Mucosa of rectum (tissue), 2 donors: ENCODE measurements at regions not wholly inside any gene's neighbourhood (a gene's known extent, or its start where the extent isn't known, plus 50 kb on each side); places are given as distances from the start of the nearest gene placed in this dataset.

Source experiments
- H3K27ac ChIP-seq, 2 donors: one replicate each; pipeline ENCODE4 v1.7.0; 2013; ENCODE audit warnings: inconsistent platforms in 2 of 2, low read depth in 2 of 2, low read length in 2 of 2
- H3K27me3 ChIP-seq, 2 donors: one replicate each; pipeline ENCODE4 v1.7.0; 2013; ENCODE audit warnings: low read length in 2 of 2; ENCODE audit not compliant: control insufficient read depth in 2 of 2, insufficient read depth in 2 of 2
- H3K36me3 ChIP-seq, 2 donors: one replicate each; pipeline ENCODE4 v1.7.0; 2013; ENCODE audit warnings: low read length in 2 of 2; ENCODE audit not compliant: control insufficient read depth in 2 of 2, insufficient read depth in 2 of 2
- H3K4me1 ChIP-seq, 2 donors: one replicate each; pipeline ENCODE4 v1.7.0; 2013; ENCODE audit warnings: low read length in 2 of 2, mild to moderate bottlenecking in 1 of 2; ENCODE audit not compliant: control insufficient read depth in 2 of 2, insufficient read depth in 2 of 2
- H3K4me3 ChIP-seq, 2 donors: one replicate each; pipeline ENCODE4 v1.7.0; 2013; ENCODE audit warnings: low read length in 2 of 2
- H3K9ac ChIP-seq, 2 donors: one replicate each; pipeline ENCODE4 v1.7.0; 2013; ENCODE audit warnings: low read length in 2 of 2, low read depth in 1 of 2, mild to moderate bottlenecking in 1 of 2
- H3K9me3 ChIP-seq, 2 donors: one replicate each; pipeline ENCODE4 v1.7.0; 2013; ENCODE audit warnings: low read length in 2 of 2; ENCODE audit not compliant: control insufficient read depth in 2 of 2
- donor health status: healthy.
- donor health status: Normal muscosa, but diverticular disease.

DNA sequence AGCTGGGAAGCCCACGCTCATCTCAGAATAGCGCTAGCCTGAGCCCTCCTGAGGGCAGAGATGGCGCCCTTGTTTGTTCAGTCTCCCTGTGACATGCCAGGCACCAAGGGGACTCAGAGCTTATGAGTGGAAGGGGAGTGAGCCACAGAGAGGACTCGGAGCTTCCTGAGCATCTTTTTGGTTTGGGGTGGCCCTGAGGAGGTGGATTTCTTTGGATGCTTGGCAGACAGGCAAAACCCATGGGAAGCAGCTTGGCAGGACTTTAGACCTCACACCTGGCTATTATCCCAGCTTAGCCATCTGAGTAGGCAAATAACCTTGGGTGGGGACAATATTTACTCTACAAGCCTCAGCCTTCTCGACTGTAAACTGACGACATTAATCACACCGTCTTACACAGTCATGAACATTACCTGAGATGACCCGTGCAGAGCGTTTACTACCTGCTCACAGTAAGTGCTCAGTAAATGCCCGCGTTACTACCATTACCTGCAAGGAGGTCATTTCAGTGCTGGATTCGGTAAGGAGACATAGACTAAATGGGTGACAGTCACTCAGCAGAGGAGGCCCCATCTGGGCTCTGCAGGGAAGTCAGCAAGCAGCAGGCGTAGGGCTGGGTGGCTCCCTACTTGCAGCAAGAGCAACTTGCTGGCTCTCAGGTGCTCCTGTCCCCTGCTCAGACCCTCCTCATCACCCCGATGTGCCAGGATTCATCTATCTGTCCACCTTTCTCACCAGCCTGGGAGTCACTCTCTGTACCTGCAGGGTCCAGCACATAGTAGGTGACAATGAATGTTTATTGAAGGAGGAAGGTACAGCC lies 54.9 kb downstream of the KLHDC7A start:
- Histone ChIP-seq H3K9ac (no peak overlapping the region), H3K27ac (peak overlapping the region; percentile 17 to 18), H3K27me3 (no peaks in the 10 kb centered on the region), H3K36me3 (no peaks in the 10 kb centered on the region), H3K9me3 (no peaks in the 10 kb centered on the region), H3K4me3 (no peak overlapping the region), H3K4me1 (peaks cover 21 to 25% of the 10 kb centered on the region in 2 donors)

DNA sequence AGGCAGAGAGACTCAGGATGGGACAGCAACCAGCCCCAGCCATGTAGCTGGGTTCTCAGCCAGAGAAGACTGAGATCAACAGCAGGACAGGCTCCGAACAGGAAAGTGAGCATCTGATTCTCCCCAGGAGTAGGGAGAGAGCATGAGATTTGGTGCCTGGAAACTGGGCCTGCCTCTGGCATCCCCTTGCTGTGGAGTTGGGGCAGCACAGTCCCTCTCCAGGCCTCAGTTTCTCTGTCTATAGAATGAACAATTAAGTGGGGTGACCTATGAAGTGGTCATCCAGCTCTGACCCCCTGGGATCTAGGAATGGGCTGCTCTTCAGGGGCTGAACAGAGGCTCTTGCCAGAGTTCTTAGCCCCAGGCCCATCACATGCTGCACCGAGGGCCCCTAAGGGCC lies 55.6 kb downstream of the KLHDC7A start:
- no peaks in the 10 kb centered on the region for H3K36me3 ChIP-seq
- peaks cover 20 to 21% of the 10 kb centered on the region in 2 donors for H3K4me1 ChIP-seq
- H3K4me3 ChIP-seq = no peak overlapping the region
- no peaks in the 10 kb centered on the region for H3K9me3 ChIP-seq
- H3K9ac ChIP-seq = no peak overlapping the region
- H3K27me3 ChIP-seq = no peaks in the 10 kb centered on the region
- no peak overlapping the region for H3K27ac ChIP-seq

DNA sequence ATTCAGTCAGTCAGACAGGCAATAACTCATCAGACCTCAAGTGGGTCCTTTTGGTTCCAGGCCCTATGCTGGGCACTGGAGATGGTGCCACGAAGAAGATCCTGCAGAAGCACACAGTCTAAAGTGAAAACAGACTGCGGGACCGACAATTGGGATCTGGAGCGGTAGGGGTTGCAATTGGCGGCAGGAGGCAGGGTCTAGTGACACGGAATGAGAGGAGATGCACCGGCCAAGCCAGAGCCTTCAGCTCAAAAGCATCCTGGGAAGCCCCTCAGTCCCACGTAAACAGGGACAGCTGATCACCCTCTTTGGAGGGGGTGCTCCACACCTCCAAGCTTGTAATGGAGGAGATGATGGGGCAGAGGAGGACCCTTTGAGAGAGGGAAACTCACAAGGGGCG lies 56.2 kb downstream of the KLHDC7A start:
- Histone ChIP-seq H3K36me3 (no peaks in the 10 kb centered on the region), H3K4me1 (peaks cover 18 to 21% of the 10 kb centered on the region in 2 donors), H3K9me3 (no peaks in the 10 kb centered on the region), H3K4me3 (no peak overlapping the region), H3K9ac (no peak overlapping the region), H3K27ac (no peak overlapping the region), H3K27me3 (peaks cover 0 to 1% of the 10 kb centered on the region in 2 donors)

DNA sequence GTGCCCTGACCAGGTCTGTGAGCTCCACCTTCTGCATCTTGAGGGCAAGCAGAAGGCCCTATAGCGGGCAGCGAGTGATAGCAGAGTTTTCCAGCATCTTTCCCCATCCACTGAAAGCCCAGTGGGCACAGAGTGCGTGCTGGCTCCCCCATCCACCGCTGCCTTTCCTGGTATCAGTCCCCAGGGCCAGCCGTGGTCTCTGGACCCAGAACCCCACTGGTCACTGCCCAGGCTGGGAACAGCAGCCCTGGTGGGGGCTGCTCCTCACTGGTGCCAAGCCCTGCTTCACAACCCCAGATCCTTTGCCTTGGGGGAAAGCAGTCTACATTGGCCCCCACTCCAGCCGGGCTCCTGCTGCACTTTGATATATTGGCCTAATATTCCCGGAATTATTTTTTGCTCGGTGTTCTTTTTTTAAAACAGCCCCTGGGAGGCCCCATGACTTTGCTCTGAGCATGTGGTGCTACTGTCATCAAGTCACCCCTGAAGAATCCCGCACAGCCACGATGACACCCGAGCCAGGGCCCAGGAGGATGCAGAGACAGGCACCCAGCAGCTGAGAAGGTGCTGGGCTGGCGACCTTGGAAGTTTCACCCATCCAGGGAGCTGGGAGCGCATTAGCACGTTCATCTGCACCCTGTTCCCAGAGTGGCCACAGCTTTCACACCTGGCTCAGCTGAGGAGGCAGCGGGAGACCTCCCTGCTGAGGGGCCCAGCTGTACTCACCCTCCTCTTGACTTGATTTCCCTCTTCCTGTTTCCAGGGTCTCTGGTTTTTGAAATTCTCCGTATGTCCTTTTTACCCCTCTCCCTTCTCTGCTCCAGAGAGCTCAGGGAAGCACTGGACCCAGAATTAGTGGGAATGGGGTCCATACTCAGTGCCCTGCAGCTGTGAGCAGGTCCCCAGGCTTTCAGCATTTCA lies 56.9 kb downstream of the KLHDC7A start:
- Histone ChIP-seq H3K9ac (no peak overlapping the region), H3K27me3 (peaks cover 0 to 3% of the 10 kb centered on the region in 2 donors), H3K9me3 (no peaks in the 10 kb centered on the region), H3K4me1 (peaks cover 18 to 21% of the 10 kb centered on the region in 2 donors), H3K36me3 (no peaks in the 10 kb centered on the region), H3K27ac (no peak overlapping the region), H3K4me3 (no peak overlapping the region)

DNA sequence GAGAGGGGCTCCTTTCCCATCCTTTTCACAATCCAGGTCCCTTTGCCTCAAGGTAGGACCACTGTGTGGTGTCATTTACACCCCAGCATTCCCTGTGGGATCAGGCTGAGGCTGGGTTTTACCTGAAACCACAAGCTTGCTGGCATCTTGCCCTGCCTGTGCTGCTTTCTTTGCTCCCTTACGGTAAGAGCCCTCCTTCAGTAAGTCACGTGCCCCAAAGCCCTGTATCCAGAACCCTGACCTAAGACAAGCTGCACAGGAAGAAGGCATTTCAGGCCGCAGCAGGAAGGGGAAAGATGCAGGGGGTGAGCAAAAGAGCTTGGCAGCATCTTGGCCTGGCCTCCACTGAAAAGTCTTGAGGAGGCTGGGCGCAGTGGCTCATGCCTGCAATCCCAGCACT lies 58.4 kb downstream of the KLHDC7A start:
- H3K4me3 ChIP-seq = no peak overlapping the region
- H3K27ac ChIP-seq = no peak overlapping the region
- H3K9ac ChIP-seq = no peak overlapping the region
- peaks cover 0 to 8% of the 10 kb centered on the region in 2 donors for H3K27me3 ChIP-seq
- H3K36me3 ChIP-seq = no peaks in the 10 kb centered on the region
- peaks cover 18 to 21% of the 10 kb centered on the region in 2 donors for H3K4me1 ChIP-seq
- H3K9me3 ChIP-seq = no peaks in the 10 kb centered on the region

DNA sequence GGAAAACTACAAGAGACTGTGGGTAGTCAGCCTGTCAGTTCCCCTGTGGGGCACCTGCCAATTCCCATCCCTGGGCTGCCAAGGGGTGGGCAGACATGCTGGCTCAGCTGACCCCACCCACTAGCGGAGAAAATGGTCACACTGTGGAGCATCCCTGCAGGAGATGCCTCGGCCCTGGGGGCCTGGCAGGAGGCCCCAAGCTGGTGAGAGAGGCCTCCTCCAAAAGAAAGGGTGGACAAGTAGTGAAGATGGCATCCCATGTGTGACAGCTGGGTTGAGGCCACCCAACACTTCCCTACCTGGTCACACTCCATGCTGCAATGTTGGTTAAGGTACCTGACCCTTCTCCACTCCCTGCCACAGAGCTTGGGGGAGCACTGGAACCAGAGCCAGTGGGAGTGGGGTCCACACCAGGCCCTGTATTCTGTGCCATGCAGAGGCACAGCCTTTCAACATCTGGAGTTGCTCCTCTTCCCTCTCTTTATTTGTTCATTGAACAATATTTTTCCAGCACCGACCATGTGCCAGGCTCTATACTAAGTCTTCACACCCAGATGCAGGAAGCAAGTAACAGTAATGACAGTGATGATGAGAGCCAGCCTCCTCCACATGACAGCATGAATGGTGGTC lies 59.5 kb downstream of the KLHDC7A start:
- no peak overlapping the region for H3K4me3 ChIP-seq
- no peak overlapping the region for H3K27ac ChIP-seq
- no peaks in the 10 kb centered on the region for H3K36me3 ChIP-seq
- peaks cover 9 to 11% of the 10 kb centered on the region in 2 donors for H3K4me1 ChIP-seq
- H3K27me3 ChIP-seq = peaks cover 0 to 8% of the 10 kb centered on the region in 2 donors
- H3K9me3 ChIP-seq = no peaks in the 10 kb centered on the region
- H3K9ac ChIP-seq = no peak overlapping the region

DNA sequence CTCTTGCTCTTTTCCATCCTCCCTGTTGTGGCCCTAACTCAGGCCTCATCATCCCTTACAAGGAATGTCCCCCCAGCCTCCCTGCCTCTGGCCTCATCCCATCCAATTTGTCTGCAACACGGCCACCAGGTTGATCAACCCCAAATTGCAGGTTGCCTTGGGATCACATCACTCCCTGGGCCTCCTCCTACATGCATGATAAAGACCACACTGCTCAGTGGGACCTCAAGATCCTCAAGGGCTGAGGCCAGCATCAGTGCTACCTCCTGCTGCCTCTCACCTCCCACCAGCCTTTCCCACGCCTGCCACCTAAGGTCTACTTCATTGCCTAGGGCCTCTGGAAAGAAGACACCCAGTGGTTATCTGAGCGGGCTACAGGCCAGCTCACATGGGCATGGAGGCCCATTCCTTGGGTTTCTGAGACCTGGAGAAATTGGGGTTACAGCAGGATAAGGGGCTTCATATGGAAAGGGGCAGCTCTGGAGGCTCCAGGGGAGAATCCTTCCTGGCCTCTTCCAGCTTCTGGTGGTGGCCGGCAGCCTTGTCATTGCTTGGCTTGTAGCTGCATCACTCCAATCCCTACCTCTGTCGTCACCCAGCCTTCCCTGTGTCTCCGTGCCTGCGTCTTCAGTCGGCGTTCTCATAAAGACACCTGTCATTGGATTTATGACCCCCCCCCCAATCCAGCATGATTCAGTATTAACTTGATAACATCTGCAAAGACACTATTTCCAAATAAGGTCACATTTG lies 60.5 kb downstream of the KLHDC7A start:
- Histone ChIP-seq H3K36me3 (no peaks in the 10 kb centered on the region), H3K9ac (no peak overlapping the region), H3K4me3 (no peak overlapping the region), H3K4me1 (peaks cover 2 to 5% of the 10 kb centered on the region in 2 donors), H3K27ac (no peak overlapping the region), H3K27me3 (peaks cover 0 to 12% of the 10 kb centered on the region in 2 donors), H3K9me3 (no peaks in the 10 kb centered on the region)

DNA sequence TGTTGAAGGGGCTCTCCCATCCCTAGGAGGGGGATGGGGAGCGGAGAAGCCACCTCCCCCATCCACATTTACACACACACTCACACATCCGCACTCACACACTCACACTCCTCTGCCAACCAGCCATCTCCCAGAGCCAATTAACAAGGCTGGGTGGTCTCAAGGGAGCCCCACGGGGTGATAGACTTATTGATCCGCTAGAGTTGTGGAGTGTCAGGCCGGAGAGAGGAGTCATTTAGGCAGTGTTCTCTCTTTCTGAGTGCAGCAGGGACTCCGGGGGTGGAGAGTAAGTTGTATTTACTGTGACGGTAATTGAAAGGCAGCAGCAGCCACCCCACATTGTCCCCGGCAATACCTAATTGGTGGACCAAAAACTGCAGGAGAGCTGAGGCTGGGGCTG lies 61.6 kb downstream of the KLHDC7A start:
- H3K9me3 ChIP-seq = no peaks in the 10 kb centered on the region
- H3K36me3 ChIP-seq = no peaks in the 10 kb centered on the region
- H3K4me1 ChIP-seq = peaks cover 0 to 3% of the 10 kb centered on the region in 2 donors
- peaks cover 0 to 12% of the 10 kb centered on the region in 2 donors for H3K27me3 ChIP-seq
- no peak overlapping the region for H3K4me3 ChIP-seq
- H3K9ac ChIP-seq = no peak overlapping the region
- no peak overlapping the region for H3K27ac ChIP-seq

DNA sequence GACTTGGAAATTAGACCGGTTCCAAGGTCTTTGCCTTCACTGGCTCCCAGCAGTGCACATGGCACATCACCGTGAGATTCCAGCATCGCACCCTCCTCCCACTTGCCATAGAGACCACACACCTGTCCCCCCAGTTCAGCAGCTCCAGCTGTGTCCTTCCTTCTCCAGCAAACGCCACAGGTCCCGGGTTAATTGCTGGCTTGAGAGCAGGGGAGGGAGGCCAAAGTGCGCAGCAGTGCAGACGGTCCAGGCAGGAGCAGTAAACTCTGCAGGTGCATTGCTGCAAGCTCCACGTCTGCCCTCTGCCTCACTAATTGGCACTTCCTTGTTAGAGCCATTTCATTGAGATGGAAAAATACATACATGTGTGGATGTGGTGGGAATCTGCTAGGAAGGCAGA lies 65.3 kb downstream of the KLHDC7A start:
- H3K9ac ChIP-seq = no peak overlapping the region
- no peak overlapping the region for H3K27ac ChIP-seq
- no peak overlapping the region for H3K4me3 ChIP-seq
- H3K36me3 ChIP-seq = no peaks in the 10 kb centered on the region
- no peaks in the 10 kb centered on the region for H3K9me3 ChIP-seq
- H3K4me1 ChIP-seq = peaks cover 0 to 6% of the 10 kb centered on the region in 2 donors
- peaks cover 0 to 17% of the 10 kb centered on the region in 2 donors for H3K27me3 ChIP-seq
